ENCODE measurements at regions not wholly inside any gene's neighbourhood (a gene's known extent, or its start where the extent isn't known, plus 50 kb on each side); places are given as distances from the start of the nearest gene placed in this dataset.

- intact Hi-C loops (cut with micrococcal nuclease): no loop called here
- no peaks in the 10 kb centered on the region for H3K4me1 Mint-ChIP-seq
- no peaks in the 10 kb centered on the region for H3K27me3 ChIP-seq (ENCODE audit: control insufficient read depth in 2 of 2, insufficient read depth in 2 of 2, low read length in 2 of 2)
- no peak overlapping the region for H3K9ac ChIP-seq (ENCODE audit: insufficient read depth, low read length, poor library complexity, severe bottlenecking)
- TF ChIP-seq CTCF (IDR thresholded peaks at IDR 0.05): no peak
- H3K4me3 Mint-ChIP-seq: no peak overlapping the region
- no peaks in the 10 kb centered on the region for H3K79me2 ChIP-seq (ENCODE audit: insufficient read depth, low read length)
- no CpG with 5 or more reads among the region's 2 CpGs for WGBS (ENCODE audit: insufficient coverage)
- H3K36me3 Mint-ChIP-seq: no peaks in the 10 kb centered on the region
- no peaks in the 10 kb centered on the region for H3K9me3 ChIP-seq (replicated peaks in 1 of 2; ENCODE audit: control insufficient read depth in 1 of 2, insufficient read depth in 1 of 2, low read length in 2 of 2)
- no peak overlapping the region for H3K27ac ChIP-seq (ENCODE audit: low read depth in 1 of 2, low read length in 2 of 2)
- H2AFZ ChIP-seq (ENCODE audit: insufficient read depth, low read depth, low read length, poor library complexity, severe bottlenecking): no peak overlapping the region
- peaks cover 0 to 5% (median 0%) of the 10 kb centered on the region in 3 donors for H3K27me3 Mint-ChIP-seq (ENCODE audit: low read depth in 3 of 3)
- no peak overlapping the region for H3K4me3 ChIP-seq (replicated peaks in 1 of 3; ENCODE audit: low read depth in 2 of 3, low read length in 3 of 3)
- H3K36me3 ChIP-seq (replicated peaks in 1 of 2; ENCODE audit: control insufficient read depth in 1 of 2, insufficient read depth in 2 of 2, low read length in 2 of 2): no peaks in the 10 kb centered on the region
- H3K4me1 ChIP-seq (ENCODE audit: control insufficient read depth in 1 of 2, insufficient read depth in 2 of 2, low read length in 2 of 2): no peaks in the 10 kb centered on the region
- no peak overlapping the region for H3K4me2 ChIP-seq (replicated peaks; ENCODE audit: extremely low read depth, low read length, poor library complexity, severe bottlenecking)
- peaks cover 0 to 6% (median 2%) of the 10 kb centered on the region in 7 donors for H3K9me3 Mint-ChIP-seq
- no peaks in the 10 kb centered on the region for H4K20me1 ChIP-seq (ENCODE audit: insufficient read depth, low read length)
- no peak overlapping the region for H3K27ac Mint-ChIP-seq
- DNase-seq: no peak
Observed at GRCh38 chr20:18957328-18957727, 143.7 kb downstream of the SCP2D1 start.

GRCh38 chr20:18971121-18971520 is 157.5 kb downstream of the SCP2D1 start:
- intact Hi-C loops (cut with micrococcal nuclease): no loop called here
- TF ChIP-seq CTCF (IDR thresholded peaks at IDR 0.05): no peak

More at GRCh38 chr20:18971121-18971520, 157.5 kb downstream of the SCP2D1 start:
- Histone ChIP-seq H3K36me3 (replicated peaks in 1 of 2; ENCODE audit: control insufficient read depth in 1 of 2, insufficient read depth in 2 of 2, low read length in 2 of 2) (no peaks in the 10 kb centered on the region), H3K4me1 (ENCODE audit: control insufficient read depth in 1 of 2, insufficient read depth in 2 of 2, low read length in 2 of 2) (no peaks in the 10 kb centered on the region), H3K79me2 (ENCODE audit: insufficient read depth, low read length) (no peaks in the 10 kb centered on the region), H3K27me3 (ENCODE audit: control insufficient read depth in 2 of 2, insufficient read depth in 2 of 2, low read length in 2 of 2) (no peaks in the 10 kb centered on the region), H3K9ac (ENCODE audit: insufficient read depth, low read length, poor library complexity, severe bottlenecking) (no peak overlapping the region), H3K4me3 (replicated peaks in 1 of 3; ENCODE audit: low read depth in 2 of 3, low read length in 3 of 3) (no peak overlapping the region), H3K9me3 (replicated peaks in 1 of 2; ENCODE audit: control insufficient read depth in 1 of 2, insufficient read depth in 1 of 2, low read length in 2 of 2) (no peaks in the 10 kb centered on the region), H2AFZ (ENCODE audit: insufficient read depth, low read depth, low read length, poor library complexity, severe bottlenecking) (no peak overlapping the region), H4K20me1 (ENCODE audit: insufficient read depth, low read length) (no peaks in the 10 kb centered on the region), H3K27ac (ENCODE audit: low read depth in 1 of 2, low read length in 2 of 2) (no peak overlapping the region), H3K4me2 (replicated peaks; ENCODE audit: extremely low read depth, low read length, poor library complexity, severe bottlenecking) (no peak overlapping the region)
- no peaks in the 10 kb centered on the region for H3K4me1 Mint-ChIP-seq
- no peak overlapping the region for H3K4me3 Mint-ChIP-seq
- WGBS (ENCODE audit: insufficient coverage): 95% methylated on average over 4 of the region's 5 CpGs
- H3K36me3 Mint-ChIP-seq: no peaks in the 10 kb centered on the region
- H3K27me3 Mint-ChIP-seq (ENCODE audit: low read depth in 3 of 3): peaks cover 0 to 6% (median 3%) of the 10 kb centered on the region in 3 donors
- DNase-seq: no peak
- peaks cover 0 to 5% (median 2%) of the 10 kb centered on the region in 7 donors for H3K9me3 Mint-ChIP-seq
- H3K27ac Mint-ChIP-seq: no peak overlapping the region

All from CD14-positive monocyte (primary cell).